Stomach (tissue), 4 donors: ENCODE measurements at regions not wholly inside any gene's neighbourhood (a gene's known extent, or its start where the extent isn't known, plus 50 kb on each side); places are given as distances from the start of the nearest gene placed in this dataset.

Experiments
- CTCF ChIP-seq, 7 experiments: fragments of 450-650 bp in 4 of 7; fragments of 200-600 bp in 3 of 7; sonication (generic) in 3 of 7; IDR thresholded peaks; one replicate each; pipeline ENCODE4 v1.5.1; 2016 to 2019; ENCODE audit warnings: antibody characterized with exemption in 7 of 7, control low read depth in 2 of 7, mild to moderate bottlenecking in 1 of 7
- POLR2AphosphoS5 ChIP-seq, 3 donors: sonication (generic); formaldehyde crosslinking; IDR thresholded peaks; one replicate each; pipeline ENCODE4 v1.6.1; 2016; ENCODE audit warnings: antibody characterized with exemption in 3 of 3

GRCh38 chr9:65437724-65438123, 152.7 kb upstream of the FOXD4L5 start:
- no peak for TF ChIP-seq CTCF (IDR thresholded peaks at IDR 0.05)
- TF ChIP-seq POLR2AphosphoS5 (IDR thresholded peaks at IDR 0.05), result no peak
